Heart right ventricle (tissue), 16 donors: ENCODE measurements at regions not wholly inside any gene's neighbourhood (a gene's known extent, or its start where the extent isn't known, plus 50 kb on each side); places are given as distances from the start of the nearest gene placed in this dataset.

Experiments used
- ATAC-seq, 8 donors: fragments of 200-7000 bp; cut with Tn5 transposase; one replicate each; pipeline ENCODE4 v1.9.1; 2020; ENCODE audit warnings: mild to moderate bottlenecking in 8 of 8, moderate library complexity in 8 of 8, moderate number of reproducible peaks in 1 of 8
- DNase-seq, 2 donors: peaks; one replicate each; pipeline ENCODE4 v3.0.0-alpha.2; 2020
- H3K27ac ChIP-seq, 10 donors: fragments of 200-600 bp; sonication (generic) in 2 of 10; one replicate each; pipeline versions ENCODE4 v1.5.0 to v1.8.0; 2020 to 2022; ENCODE audit warnings: mild to moderate bottlenecking in 3 of 10
- H3K27me3 ChIP-seq, 7 donors: fragments of 200-600 bp; one replicate each; pipeline ENCODE4 v1.8.0; 2021 to 2022; ENCODE audit warnings: mild to moderate bottlenecking in 2 of 7
- H3K36me3 ChIP-seq, 9 donors: fragments of 200-600 bp; sonication (generic) in 1 of 9; one replicate each; pipeline versions ENCODE4 v1.5.0 to v1.8.0; 2020 to 2022; ENCODE audit warnings: mild to moderate bottlenecking in 2 of 9
- H3K4me1 ChIP-seq, 9 donors: fragments of 200-600 bp; sonication (generic) in 1 of 9; one replicate each; pipeline versions ENCODE4 v1.5.0 to v1.8.0; 2020 to 2022; ENCODE audit warnings: mild to moderate bottlenecking in 4 of 9
- H3K4me3 ChIP-seq, 10 donors: fragments of 200-600 bp; sonication (generic) in 2 of 10; one replicate each; pipeline versions ENCODE4 v1.5.0 to v1.8.0; 2020 to 2022; ENCODE audit warnings: mild to moderate bottlenecking in 7 of 10, moderate library complexity in 2 of 10
- H3K9me3 ChIP-seq, 11 donors: fragments of 200-600 bp in 10 of 11; sonication (generic) in 2 of 11; one replicate each; pipeline versions ENCODE4 v1.5.0 to v1.8.0; 2013 to 2022; ENCODE audit warnings: mild to moderate bottlenecking in 2 of 11, control low read depth in 1 of 11, moderate library complexity in 1 of 11
- CTCF ChIP-seq, 9 donors: fragments of 200-600 bp; sonication (generic) in 2 of 9; IDR thresholded peaks; one replicate each; pipeline versions ENCODE4 v1.5.0 to v1.8.0; 2021 to 2022; ENCODE audit warnings: antibody characterized with exemption in 9 of 9, mild to moderate bottlenecking in 5 of 9, moderate library complexity in 1 of 9
- WGBS, 2 donors: extraction: QIAGEN DNeasy Blood & Tissue Kit; methylation state at CpG; one replicate each; pipeline ENCODE4 v1.1.7; 2013; ENCODE audit warnings: inconsistent platforms in 1 of 2; 5-methylcytosine and 5-hydroxymethylcytosine counted together
- intact Hi-C, 10 donors: fragments of 100-400 bp; cut with DNase I; formaldehyde crosslinking; loops; one replicate each; pipeline versions ENCODE4 v1.11.1 to v1.14.2; 2022
- donor health status: Arrhythmogenic right ventricular cardiomyopathy.
- donor health status: ischemic (EF 13 %, LVEDD 7.1; RV severe dilation, severe dysfunction).
- donor health status: healthy with polysubstance abuse.
- donor health status: DM: no; HTN: yes; CAD: no.
- donor health status: DM: no; HTN: no; CAD: no.
- donor health status: ischemic (EF 25% LVEDD 6.9; RV normal size, moderate dysfunction).
- donor health status: ischemic (EF 25% LVEDD 5.7; RV mildly dilated, moderate dysfunction).
- donor health status: healthy.
- donor health status: DM: yes; HTN: yes; CAD: no.
- donor health status: Ischemic cardiomyopathy.
- donor health status: ischemic (EF 35%, LVEDD 5.7; RV mildly dilated, moderate dysfunction).
- donor health status: nonischemic (EF 11% LVEDD 7.7; RV severe dilation, severe dysfunction).
- donor health status: DM: yes; HTN: yes; CAD: no.
- donor health status: PGD.
- donor health status: ischemic (EF 29% LVEDD 5.4; RV normal size, mild dysfunction).
- donor health status: nonischemic (EF 23%, LVEDD 6.1; RV moderate dilation, normal function).

DNA sequence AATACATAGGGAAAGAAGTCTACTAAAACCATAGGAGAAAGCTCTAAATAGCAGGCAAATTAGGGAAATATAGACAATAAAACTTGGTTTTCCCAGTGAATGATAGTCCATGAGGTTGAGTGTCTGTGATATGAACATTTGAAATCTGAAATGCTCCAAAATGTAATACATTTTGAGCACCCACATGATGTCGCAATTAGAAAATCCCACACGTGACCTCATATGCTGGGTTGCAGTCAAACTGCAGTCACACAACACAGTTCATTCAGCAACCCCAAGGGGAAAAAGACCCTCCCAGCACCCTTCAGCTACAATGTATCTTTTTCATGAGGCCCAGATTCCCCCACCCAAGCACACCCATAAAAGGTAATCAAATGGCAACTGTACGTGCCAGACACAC, 155.6 kb downstream of the BTC start:
- Histone ChIP-seq H3K27me3 (no peaks in the 10 kb centered on the region), H3K36me3 (no peaks in the 10 kb centered on the region), H3K9me3 (peaks cover 0 to 3% (median 0%) of the 10 kb centered on the region in 11 donors), H3K27ac (no peak overlapping the region), H3K4me3 (no peak overlapping the region), H3K4me1 (no peaks in the 10 kb centered on the region)
- no peak for DNase-seq
- TF ChIP-seq CTCF (IDR thresholded peaks at IDR 0.05) = no peak
- no peak for ATAC-seq
- intact Hi-C loops = no loop called here
- WGBS, 2 donors = 79 to 80% methylated on average over 3 of the region's 3 CpGs

GRCh38 chr4:74640111-74640903, 154.0 kb downstream of the BTC start:
- WGBS, 2 donors = 83% methylated on average over 4 of the region's 4 CpGs
- no peak for TF ChIP-seq CTCF (IDR thresholded peaks at IDR 0.05)
- peaks cover 0 to 9% (median 0%) of the 10 kb centered on the region in 11 donors for H3K9me3 ChIP-seq
- no peak overlapping the region for H3K4me3 ChIP-seq
- intact Hi-C loops = no loop called here
- no peaks in the 10 kb centered on the region for H3K27me3 ChIP-seq
- ATAC-seq (no peak), DNase-seq (no peak)
- no peaks in the 10 kb centered on the region for H3K4me1 ChIP-seq
- H3K27ac ChIP-seq = no peak overlapping the region
- H3K36me3 ChIP-seq = no peaks in the 10 kb centered on the region

- no peak overlapping the region for H3K4me3 ChIP-seq
- no peaks in the 10 kb centered on the region for H3K36me3 ChIP-seq
- 46 to 55% methylated on average over 1 of the region's 1 CpG for WGBS, 2 donors
- H3K9me3 ChIP-seq = peaks cover 0 to 14% (median 0%) of the 10 kb centered on the region in 11 donors
- H3K4me1 ChIP-seq = no peaks in the 10 kb centered on the region
- no peaks in the 10 kb centered on the region for H3K27me3 ChIP-seq
- ATAC-seq (no peak), DNase-seq (no peak)
- TF ChIP-seq CTCF (IDR thresholded peaks at IDR 0.05) = no peak
- no peak overlapping the region for H3K27ac ChIP-seq
- intact Hi-C loops = no loop called here
Measured at GRCh38 chr4:74642006-74642405, 152.3 kb downstream of the BTC start.

DNA sequence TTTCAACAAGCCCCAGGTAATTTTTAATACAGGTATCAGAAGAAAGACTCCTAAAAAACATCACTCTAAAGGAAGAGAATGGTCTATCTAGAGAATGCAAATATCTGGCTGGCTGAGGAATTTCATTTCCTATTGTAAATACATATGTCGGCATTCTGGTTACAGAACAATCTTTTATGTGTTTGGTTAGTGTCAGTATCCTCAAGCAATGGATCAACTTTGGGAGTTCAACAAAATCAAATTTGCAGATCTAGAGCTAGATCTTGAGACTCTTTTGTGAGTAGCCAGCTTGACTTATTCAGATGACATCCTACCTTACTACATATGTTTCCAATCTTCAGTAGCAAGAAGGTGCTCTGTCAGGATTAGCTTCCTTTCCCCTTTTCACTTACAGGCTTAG, 145.1 kb downstream of the BTC start:
- Histone ChIP-seq H3K27ac (no peak overlapping the region), H3K9me3 (peaks cover 0 to 11% (median 0%) of the 10 kb centered on the region in 11 donors), H3K4me3 (no peak overlapping the region), H3K4me1 (no peaks in the 10 kb centered on the region), H3K27me3 (no peaks in the 10 kb centered on the region), H3K36me3 (no peaks in the 10 kb centered on the region)
- intact Hi-C loops = no loop called here
- WGBS, 2 donors = 83 to 84% methylated on average over 1 of the region's 1 CpG
- DNase-seq (no peak), ATAC-seq (no peak)
- no peak for TF ChIP-seq CTCF (IDR thresholded peaks at IDR 0.05)
